ENCODE measurements at regions not wholly inside any gene's neighbourhood (a gene's known extent, or its start where the extent isn't known, plus 50 kb on each side); places are given as distances from the start of the nearest gene placed in this dataset.
"Not testable (repeated sequence)": the region's sequence is repeated elsewhere in the genome, so short reads cannot be mapped to it uniquely, and the experiment has no call there.

DNA sequence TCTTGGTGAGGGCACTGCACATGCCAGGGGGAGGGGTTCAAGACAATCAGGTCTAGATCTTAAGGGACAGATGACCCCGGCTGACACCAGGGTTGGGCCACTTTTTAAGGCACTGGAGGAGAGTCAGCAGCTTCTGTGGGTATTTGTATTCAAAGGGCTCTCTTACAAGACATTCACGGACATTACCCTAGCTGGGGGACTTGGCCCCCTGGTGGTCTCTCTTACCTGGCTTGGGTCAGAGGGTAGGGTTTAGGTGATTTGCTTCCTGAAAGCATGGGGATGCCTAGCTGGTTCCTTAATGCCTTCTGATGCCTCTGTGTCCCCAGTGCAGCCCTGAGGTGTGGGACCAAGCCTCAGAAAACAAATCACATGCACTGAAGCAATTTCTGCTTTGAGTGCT lies 354.7 kb downstream of the CDC5L start:
- no peak for DNase-seq (ENCODE audit: low spot score)

GRCh38 chr6:44742828-44743372 lies 355.4 kb downstream of the CDC5L start:
- DNase-seq (ENCODE audit: low spot score): no peak

DNA sequence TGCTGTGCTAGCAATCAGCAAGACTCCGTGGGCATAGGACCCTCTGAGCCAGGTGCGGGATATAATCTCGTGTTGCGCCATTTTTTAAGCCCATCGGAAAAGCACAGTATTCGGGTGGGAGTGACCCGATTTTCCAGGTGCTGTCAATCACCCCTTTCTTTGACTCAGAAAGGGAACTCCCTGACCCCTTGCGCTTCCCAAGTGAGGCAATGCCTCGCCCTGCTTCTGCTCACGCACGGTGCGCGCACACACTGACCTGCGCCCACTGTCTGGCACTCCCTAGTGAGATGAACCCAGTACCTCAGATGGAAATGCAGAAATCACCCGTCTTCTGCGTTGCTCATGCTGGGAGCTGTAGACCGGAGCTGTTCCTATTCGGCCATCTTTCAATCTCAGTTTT lies 372.6 kb downstream of the CDC5L start:
- not testable (repeated sequence) for DNase-seq (ENCODE audit: low spot score)

GRCh38 chr6:44761046-44761445 lies 373.5 kb downstream of the CDC5L start:
- no peak for DNase-seq (ENCODE audit: low spot score)

DNA sequence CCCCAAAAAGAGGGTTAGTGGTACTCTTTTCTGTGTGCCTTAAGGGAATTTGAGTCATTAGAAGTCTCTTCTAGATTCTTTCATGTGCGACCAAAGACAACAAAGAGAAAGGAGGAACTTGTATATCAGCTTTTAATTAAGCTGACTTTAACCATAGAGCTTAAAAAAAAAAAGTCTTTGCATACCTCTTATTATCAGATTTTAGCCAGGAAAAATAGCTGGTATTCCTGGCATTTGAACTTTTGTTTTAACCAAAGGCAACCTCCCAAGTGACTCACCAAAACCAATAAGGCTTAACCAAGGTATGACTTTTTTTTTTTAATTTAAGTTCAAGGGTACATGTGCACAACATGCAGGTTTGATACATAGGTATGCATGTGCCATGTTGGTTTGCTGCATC lies 375.0 kb downstream of the CDC5L start:
- no peak for DNase-seq (ENCODE audit: low spot score)

GRCh38 chr6:44771647-44772415 lies 384.3 kb downstream of the CDC5L start:
- DNase-seq (ENCODE audit: low spot score): no peak

GRCh38 chr6:44772838-44773237 lies 385.3 kb downstream of the CDC5L start:
- DNase-seq (ENCODE audit: low spot score): no peak

GRCh38 chr6:44775121-44775520 lies 387.6 kb downstream of the CDC5L start:
- no peak for DNase-seq (ENCODE audit: low spot score)

DNA sequence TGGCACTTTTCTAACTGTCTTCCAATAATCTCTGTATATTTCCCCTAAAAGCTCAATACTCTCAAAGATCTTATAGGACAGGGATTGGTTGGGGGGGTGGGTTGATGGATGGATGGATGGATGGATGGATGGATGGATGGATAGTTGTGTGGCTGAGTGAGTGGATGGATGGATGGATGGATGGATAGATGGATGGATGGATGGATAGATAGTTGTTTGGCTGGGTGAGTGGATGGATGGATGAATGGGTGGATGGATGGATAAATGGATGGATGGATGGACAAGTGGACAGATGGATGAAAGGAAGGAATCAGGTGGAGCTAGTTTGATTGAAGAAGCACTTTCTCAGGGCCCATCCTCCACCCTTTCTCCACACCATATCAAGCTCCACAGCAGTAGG lies 388.8 kb downstream of the CDC5L start:
- no peak for DNase-seq (ENCODE audit: low spot score)

- DNase-seq (ENCODE audit: low spot score): no peak
Measured at GRCh38 chr6:44778513-44778912, 391.0 kb downstream of the CDC5L start.
